GM04503 (cell line): ENCODE measurements at regions not wholly inside any gene's neighbourhood (a gene's known extent, or its start where the extent isn't known, plus 50 kb on each side); places are given as distances from the start of the nearest gene placed in this dataset.

Experiments used
- DNase-seq: peaks from one replicate; pipeline ENCODE4 v3.0.0-alpha.2; 2012; ENCODE audit warnings: low read depth

DNA sequence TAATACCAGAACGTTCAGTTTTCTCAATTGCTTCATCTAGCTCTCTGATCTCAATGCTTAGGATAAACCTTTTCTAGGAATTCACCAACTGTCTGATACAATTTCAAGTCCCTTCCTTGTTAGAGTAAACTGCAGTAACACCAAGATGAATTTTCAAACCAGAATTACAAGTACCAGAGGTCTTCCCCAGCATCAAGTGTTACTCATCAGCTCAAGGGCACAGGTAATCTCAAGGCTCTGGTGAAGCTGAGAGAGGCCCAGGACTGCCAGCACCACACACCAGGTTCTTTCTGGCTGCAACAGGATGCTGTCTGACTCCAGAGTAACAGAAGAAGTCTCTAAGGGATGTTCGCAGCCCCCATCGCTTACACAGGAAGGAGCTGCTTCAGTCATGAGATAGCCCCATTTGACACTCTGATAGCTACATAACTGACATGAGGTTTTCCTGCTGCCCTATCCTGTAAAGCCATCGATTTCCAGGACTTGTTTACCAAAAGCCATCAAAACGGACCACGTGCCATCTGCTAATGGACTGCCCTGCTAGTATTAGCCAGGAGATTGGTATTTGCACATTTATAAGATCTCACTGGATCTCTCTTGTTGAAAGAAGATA lies 549.4 kb downstream of the UTRN start:
- no peak for DNase-seq

DNA sequence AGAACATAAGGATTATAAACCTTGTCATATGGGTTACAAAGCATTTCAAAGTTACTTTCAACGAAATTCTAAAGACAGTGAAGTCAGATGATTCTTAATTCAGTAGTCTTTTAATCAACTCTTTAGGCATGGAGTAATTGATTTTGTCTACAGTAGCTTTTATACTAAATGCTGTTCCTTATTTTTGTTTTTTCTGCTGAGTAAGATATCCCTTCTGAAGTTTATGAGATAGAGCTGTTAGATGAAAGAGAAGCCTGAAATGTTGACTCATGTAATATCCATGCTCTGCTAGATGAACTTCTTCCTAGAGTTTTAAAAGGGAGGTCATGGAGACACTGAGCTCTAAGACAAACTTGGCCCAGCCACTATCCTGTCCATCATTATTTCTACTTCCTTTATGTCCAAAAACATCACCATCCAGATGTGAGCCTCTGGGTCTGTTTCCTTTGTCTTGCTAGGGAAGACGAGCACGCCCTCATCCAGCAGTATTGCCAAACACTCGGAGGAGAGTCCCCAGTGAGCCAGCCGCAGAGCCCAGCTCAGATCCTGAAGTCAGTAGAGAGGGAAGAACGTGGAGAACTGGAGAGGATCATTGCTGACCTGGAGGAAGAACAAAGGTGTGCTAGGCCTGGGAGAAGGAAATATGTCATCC lies 550.3 kb downstream of the UTRN start:
- DNase-seq, result no peak

DNA sequence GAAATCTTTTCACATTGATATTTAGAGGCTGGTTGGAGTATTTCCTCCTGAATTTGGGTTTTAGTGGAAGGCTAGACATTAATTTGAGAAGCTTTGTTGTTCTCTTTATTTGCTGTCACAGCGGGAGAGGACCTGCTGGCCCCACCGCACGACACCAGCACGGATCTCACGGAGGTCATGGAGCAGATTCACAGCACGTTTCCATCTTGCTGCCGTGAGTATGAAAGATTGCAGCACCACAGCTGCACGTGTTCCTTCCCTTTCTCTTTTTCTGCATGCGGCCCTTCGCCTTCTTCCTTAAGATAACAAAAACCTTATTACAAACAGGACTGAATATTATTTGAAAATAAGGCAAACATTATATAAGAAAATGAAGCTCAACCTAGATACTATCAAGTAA lies 555.5 kb downstream of the UTRN start:
- DNase-seq, result no peak

DNA sequence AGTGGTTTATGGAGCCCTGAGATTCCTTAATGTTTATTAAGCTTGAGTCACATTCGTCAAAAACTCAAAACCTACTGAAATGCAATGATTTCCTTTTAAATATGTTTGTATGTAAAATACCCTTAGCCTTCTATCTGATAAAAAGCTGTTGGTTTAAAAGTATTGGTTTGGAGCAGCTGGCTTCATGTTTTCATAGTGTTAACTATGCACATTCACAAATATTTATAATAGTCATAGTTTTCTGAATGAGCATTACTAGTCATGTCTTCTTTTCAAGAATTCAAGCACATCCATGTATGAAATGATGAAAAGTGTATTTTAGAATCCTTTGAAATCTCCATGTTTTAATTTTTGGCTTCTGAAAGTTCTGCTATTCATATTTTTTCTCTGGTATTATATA lies 558.6 kb downstream of the UTRN start:
- no peak for DNase-seq

DNA sequence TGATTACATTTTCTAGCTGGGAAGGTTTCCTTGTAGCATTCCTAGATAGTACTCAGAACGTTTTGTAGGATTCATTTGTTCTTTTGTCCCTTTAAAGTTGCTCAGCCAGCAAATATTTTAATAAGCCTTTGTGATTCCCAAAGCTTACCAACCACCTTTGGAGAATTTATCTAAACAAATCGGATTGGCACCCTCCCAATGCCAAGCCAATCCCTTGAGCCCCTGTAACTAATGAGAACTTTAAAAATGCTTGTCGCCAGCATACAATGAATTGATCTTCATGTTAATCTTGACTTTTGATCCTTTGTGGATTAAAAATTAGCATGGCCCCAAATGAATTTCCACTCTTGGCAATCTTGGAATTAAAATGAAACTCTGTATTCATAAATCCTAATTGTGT lies 559.5 kb downstream of the UTRN start:
- no peak for DNase-seq

DNA sequence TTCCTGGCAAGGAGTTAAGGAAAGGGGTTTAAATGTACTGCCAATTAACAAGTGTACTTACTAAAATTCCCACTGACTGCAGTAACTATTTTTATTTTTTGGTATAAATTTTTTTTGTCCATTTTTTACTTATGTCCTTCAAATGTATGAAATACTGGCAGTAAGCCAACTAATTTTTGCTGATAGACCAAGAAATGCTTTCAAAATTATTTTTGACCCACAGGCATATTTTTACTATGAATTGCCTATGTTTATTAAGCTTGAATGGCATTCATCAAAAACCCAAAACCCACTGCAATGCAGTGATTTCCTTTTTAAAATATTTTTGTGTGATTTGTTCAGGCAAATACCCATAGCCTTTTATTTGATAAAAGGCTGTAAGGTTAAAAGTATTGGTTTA lies 560.1 kb downstream of the UTRN start:
- no peak for DNase-seq

DNA sequence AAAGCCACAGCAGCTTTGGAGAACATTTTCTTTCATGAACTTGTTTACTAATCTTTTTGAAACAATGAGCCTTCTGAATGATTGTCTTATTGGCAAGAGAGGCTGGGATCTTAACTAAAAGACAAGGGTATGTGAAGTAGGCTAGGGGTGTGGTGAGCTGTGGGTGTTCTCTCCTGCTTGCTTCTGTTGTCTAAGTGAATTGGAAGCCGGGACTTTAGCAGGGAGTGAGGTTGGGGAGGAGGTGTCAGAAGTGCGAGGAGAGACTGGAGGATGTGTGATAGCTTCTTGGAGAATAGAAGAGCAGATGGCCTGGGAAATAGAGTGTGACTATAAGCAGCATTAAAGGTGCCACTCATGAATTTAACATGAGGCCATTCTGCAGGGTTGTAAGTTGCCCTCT lies 562.8 kb downstream of the UTRN start:
- no peak for DNase-seq

DNA sequence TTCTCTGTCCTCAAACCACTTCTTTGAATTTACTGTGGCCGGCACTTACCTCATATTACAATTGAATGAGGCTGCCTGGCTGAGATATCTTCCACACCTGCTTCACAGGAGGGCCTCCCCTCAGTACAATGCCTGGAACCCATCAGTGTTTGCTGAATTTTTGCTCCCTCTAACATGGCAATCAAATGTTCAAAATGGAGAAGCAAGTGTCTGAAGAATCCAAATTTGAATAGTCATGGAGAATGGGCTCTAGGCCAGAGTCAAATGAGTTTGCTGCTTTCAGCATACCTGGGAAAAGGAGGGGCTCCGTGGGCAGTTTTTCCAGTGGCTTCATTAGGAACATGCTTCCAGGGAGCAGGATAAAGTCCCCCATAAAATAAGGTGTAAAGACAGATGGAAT lies 564.8 kb downstream of the UTRN start:
- no peak for DNase-seq

DNA sequence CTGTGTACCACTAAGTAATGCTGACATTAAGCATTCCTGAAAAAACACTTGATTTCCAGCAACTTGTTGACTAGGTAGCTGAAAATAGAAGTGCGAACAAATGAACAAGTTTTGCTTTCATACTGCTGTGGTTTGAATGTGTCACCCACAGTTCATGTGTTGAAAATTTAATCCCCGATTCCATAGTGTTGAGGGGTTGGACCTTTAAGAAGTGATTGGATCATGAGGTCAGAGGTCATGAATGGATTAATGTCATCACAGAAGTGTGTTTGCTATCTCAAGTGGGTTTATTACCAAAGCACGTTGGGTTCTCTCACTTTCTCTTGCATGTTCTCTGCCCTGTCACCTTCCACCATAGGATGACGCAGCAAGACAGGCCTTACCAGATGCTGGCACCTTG lies 568.5 kb downstream of the UTRN start:
- DNase-seq, result no peak

DNA sequence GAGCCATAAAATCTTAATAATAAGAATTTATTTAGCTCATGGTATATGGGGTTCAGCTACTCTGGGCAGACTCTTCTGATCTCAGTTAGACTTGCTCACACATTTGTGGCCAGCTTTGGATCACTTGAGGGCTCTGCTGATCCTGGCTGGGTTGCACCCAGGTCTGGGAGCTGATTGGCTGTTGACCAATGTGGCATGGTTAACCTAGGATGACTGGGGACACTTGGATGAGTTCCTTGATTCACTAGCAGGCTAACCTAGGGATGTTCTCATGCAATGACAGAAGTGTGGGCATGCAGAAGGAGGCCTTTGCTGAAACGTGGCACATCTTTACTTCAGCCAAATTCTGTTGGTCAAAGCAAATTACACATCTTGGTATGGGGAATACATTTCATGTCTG lies 569.5 kb downstream of the UTRN start:
- DNase-seq, result no peak

DNA sequence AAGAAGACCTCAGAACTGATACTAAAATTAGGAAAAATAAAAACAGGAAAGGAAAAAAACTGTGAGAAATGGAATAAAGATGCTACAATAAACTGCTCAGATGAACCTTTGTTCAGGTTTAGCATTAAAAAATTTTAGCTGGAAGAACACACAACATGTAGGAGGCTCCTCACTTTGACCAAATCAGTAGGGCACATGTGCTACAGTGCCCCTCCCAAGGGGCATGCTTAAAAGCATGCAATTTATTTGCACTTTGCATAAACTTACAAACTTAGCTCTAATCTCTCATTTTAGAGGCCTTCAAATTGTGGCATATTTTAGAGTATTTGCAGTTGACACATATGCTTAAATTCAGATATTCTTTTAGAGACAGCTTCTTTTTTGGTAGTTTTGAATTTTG lies 570.2 kb downstream of the UTRN start:
- no peak for DNase-seq

DNA sequence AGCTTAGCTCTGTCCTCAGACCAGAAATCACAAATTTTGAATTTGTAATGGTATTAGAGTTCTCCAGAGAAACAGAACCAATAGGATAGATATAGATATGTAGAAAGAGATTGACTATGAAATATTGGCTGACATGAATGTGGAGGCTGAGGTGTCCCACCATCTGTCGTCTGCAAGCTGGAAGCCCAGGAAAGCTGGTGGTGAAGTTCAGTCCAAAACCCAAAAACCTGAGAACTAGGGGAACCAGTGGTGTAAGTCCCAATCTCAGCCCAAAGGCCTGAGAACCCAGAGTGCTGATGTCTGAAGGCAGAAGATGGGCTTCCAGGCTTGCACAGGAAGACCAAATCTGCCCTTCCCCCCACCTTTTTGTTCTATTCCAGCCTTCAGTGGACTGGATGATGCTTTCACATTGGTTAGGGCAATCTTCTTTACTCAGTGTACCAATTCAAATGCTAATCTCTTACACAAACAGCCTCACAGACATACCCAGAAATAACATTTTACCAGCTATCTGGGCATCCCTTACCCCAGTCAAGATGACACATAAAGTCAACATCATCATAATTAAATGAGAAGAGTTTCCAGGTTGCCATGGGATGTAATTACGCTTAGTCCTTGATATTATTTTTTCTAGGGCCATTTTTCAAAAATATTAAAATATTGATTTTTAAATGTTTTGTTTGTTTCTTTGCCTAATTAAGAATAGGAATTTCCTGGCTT lies 570.8 kb downstream of the UTRN start:
- DNase-seq, result no peak

DNA sequence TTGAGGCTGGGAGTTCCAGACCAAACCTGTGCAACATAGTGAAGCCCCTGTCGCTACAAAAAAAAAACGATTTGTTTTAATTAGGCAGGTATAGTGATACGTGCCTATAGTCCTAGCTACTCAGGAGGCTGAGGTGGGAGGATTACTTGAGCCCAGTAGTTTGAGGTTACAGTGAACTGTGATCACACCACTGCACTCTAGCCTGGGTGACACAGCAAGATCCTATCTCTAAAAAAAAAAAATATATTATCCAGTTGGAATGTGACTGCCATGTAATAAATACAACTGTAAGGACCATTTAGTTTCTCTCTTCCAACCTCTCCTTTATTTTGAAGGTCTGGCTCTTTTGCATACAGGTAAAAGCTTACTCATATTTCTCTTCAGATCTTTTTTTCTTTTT lies 571.5 kb downstream of the UTRN start:
- DNase-seq, result no peak

DNA sequence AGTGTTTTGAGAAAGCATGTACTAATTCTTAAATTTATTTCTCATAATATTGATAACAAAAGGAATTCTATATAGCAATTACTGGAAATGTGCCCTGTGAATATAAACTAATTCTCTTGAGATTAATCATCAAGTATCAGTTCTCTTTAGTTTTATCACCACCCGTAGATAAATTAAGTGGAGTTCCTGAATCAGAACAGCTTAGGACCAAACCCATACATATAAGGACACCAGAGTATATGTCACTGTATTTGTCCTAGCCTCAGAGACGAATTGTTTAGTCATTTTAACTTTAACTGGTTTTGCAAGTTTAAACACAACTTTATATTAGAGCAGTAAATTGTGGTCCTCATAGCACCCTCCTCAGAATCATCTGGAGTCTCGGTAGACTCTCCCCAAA lies 572.0 kb downstream of the UTRN start:
- DNase-seq, result no peak

DNA sequence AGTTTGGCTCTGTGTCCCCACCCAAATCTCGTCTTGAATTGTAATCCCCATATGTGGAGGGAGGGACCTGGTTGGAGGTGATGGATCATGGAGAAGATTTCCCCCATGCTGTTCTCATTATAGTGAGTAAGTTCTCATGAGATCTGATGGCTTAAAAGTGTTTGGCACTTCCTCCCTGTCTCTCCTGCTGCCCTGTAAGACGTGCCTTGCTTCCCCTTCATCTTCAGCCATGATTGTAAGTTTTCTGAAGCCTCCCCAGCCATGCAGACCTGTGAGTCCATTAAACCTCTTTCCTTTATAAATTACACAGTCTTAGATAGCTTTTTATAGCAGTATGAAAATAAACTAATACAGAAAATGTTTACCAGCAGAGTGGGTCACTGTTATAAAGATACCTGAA lies 577.6 kb downstream of the UTRN start:
- DNase-seq, result no peak

DNA sequence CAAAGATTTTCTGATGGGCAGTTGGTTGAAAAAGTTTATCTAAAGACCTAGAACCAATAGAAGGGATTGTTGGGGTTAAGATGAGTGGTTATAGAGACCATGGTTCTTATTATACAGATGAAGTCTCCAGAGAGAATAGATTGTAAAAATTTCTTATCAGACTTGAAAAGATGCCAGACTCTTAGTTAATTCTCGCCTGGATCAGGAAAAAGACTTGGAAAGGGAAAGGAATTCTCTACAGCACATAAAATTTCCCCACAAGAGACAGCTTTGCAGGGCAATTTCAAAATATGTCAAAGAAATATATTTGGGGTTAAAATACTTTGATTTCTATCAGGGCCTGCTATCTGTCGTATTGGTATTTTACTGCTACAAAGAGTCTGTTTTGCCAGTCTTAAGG lies 582.6 kb downstream of the UTRN start:
- no peak for DNase-seq

DNA sequence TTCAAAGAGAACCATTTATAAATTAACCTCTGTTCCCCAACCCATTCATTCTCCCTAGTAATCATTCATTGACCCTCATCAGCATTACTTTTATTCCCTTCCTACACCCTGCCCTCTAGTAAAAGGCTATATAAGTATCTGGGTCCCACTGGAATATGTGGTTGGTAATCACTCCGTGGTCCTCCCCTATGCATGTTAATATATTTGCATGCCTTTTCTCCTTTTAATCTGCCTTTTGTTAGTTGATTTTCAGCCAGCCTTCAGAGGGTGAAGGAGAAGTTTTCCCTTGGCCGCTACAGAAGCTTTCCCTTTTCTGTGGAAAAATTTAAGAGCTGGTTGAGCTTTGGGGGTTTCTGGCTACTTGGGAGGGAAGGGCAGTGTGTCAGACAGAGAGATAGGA lies 585.6 kb downstream of the UTRN start:
- no peak for DNase-seq

DNA sequence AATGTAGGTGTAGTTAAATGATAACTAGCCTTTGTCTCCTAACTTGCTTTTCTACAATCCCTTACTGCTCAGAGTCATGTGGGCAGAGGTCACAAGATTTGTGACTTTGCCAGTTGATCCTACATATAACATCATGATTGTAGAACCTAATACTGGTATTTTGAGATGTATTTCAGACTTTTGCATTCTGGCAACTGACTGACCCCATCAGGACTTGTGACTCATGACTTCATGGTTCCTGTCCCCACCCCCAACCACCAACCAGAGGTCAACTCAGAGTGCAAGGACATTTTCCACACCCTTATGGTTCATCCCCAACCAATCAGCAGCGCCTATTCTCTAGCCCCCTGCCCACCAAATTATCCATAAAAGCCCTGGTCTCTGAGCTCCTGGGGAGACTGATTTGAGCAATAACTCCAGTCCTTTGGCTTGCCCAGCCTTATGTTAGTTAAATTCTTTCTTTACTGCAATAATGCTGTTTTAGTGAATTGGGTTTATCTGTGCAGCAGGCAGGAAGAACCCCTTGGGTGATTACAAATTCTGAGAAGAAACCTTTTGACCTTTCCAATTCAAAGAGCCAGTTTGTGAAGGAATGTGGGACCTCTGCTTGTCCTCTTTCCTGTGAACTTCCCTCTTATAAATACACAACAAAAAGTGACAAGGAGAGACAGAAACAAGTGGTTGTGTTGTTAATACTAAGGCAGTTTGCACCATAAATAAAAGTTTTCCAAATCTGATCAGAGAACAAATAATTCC lies 588.7 kb downstream of the UTRN start:
- no peak for DNase-seq

DNA sequence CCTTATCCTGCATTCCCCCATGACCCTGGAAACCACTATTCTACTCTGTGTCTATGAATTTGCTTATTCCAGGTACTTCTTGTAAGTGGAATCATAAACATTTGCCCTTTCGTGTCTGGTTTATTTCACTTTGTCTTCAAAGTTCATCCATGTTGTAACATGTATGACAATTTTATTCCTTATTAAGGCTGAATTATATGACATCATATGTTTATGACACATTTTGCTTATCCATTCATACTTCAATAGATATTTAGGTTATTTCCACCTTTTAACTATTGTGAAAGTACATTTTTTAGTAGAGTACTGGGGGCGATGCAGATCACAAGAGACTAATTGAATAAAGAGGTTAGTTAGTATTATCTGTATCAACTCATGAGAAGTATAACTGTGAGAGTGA lies 591.6 kb downstream of the UTRN start:
- no peak for DNase-seq

DNA sequence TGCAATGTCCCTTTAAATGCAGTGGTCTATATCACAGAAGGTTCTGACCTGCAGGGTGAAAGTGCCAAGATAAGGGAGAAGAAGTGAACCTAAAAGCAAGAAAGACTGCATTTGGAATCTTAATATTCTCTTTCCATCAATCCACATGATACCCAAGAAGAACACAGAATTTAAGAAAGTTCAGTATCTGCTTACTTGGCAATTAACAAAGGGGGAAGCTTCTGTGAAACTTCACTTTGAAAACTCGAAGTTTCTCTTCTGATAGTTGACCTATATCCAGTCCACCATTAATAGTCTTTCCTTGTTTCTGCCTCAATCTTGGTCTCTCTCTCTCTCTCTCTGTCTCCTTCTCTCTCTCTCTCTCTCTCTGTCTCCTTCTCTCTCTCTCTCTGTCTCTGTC lies 592.0 kb downstream of the UTRN start:
- DNase-seq, result no peak

DNA sequence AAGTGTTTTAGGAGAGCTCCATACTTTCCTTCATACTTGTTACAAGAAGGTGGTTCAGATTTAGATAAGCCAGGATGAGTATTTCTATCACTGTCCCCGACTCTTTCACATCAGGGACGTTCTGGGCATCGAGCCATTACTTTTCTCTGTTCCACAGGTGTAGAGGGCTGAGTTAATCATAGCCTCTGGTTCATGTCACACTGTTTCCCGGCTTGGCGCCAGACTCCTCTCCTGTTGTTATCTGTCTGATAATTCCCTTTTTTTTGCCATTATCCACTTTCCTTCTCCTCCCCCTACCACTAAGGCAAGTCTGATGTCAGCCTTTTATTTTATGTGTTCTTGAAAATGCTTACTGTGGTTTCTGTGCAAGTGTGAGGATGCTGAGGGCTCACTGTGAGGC lies 593.4 kb downstream of the UTRN start:
- DNase-seq, result no peak

DNA sequence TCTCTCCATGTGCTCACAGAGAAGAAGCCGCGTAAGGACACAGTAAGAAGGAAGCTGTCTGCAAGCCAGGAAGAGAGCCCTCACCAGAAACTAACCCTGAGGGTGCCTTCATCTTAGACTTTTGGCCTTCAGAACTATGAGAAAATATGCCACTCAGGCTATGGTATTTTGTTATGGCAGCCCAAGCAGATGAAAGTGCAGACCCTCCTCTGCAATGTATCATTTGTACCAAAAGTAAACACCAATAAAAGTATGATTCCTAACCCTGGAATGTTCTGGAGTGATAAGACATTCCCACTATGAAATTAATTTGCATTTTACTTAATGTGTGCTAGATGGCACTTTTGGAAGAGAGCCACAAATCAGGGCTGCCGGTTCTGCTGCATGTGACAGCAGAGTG lies 594.3 kb downstream of the UTRN start:
- no peak for DNase-seq

DNA sequence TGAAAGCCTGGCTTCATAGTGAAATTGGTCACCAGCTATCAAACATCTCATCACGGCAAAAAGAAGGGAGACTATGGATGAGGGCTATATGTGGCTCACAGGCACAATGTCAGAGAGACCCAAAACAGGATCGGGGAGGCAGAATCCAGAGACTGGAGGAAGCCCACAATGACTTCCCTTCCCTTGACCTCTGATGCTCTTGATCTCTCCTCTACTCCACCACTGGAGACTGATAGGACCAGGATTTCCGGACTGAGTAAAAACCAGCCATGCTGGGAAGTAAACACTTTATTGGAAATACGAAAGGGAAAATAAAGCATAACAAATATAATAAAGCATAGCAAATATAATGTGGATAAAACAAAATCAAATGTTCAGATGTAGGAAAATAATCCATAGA lies 597.3 kb downstream of the UTRN start:
- no peak for DNase-seq
